T-helper 1 cell (primary cell): ENCODE measurements at regions not wholly inside any gene's neighbourhood (a gene's known extent, or its start where the extent isn't known, plus 50 kb on each side); places are given as distances from the start of the nearest gene placed in this dataset.
"Not testable (repeated sequence)": the region's sequence is repeated elsewhere in the genome, so short reads cannot be mapped to it uniquely, and the experiment has no call there.

Source experiments
- DNase-seq, 5 donors: peaks; one replicate each; pipeline ENCODE4 v3.0.0-alpha.2; 2012 to 2020

DNA sequence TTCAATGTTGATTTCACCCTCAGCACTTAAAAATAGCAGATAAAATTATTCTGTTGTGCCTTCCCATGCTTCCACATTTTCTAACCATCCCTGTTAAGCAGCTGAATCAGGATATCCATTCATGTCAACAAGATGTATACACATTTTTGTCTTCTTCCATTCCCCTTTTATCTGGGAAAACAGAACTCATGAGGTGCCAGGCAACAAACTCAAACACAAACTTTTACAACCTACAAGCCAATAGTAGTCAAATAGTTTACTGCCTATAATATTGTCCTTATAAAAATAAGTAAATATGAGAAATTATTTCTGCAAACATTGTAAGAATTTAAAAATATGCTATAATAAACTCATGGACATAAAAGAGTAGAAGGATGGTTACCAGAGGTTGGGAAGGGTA, 1569.8 kb downstream of the REEP3 start:
- no peak for DNase-seq

DNA sequence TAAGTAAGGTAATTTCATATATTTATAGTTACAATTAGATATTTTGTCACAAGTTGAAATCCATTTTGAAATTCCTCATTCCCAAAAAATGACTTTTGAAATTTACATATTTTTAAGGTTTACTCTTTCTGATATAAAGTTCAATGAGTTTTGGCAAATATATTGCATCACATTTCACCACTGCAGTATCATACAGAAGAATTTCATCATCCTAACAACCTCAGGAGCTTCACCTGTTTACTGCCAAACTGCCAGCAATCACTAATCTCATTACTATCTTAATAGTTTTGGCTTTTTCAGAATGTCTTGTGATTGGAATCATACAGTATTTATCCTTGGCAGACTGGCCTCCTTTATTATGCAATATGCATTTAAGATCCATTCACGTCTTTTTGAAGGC, 1578.9 kb downstream of the REEP3 start:
- DNase-seq: no peak

DNA sequence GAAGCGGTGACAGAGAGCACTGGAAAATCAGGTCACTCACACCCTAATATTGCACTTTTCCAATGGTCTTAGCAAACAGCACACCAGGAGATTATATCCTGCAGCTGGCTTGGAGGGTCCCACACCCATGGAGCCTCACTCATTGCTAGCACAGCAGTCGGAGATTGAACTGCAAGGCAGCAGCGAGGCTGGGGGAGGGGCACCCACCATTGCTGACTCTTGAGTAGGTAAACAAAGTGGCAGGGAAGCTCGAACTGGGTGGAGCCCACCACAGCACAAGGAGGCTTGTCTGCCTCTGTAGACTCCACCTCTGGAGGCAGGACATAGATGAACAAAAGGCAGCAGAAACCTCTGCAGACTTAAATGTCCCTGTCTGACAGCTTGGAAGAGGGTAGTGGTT, 1579.7 kb downstream of the REEP3 start:
- DNase-seq: not testable (repeated sequence)

DNA sequence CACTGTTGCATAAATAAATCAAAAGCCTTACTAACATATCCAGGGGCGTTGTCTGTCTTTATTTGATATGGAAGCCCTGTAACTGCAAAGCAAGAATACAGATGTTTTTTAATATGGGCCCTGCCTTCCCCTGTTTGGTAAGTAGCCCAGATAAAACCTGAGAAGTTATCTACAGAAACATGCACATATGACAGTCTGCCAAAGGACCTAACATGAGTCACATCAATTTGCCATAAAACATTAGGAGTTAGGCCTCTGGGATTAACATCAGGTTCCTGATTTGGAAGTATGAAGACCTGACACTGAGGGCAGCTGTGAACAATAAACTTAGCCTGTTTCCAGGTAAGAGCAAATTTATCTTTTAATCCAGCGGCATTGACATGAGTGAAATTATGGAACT, 1588.8 kb downstream of the REEP3 start:
- DNase-seq: no peak

DNA sequence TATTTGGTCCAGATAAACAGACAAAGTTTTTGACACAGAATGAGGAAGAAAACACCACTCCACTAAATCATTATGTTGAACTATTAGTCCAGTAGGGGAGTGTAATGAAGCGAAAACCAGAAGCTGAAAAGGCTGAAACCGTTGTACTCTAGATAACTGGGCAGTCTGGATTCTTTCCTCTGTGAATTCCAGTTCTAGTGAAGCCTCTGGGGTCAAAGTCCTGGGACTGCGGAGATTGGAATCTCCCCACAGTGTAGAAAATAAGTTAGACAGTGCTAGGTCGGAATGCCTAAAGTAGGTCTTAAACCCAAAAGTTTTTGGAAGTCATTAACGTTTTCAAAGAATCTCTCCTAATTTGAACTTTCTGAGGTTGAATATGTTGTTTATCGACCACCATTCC, 1589.9 kb downstream of the REEP3 start:
- not testable (repeated sequence) for DNase-seq

DNA sequence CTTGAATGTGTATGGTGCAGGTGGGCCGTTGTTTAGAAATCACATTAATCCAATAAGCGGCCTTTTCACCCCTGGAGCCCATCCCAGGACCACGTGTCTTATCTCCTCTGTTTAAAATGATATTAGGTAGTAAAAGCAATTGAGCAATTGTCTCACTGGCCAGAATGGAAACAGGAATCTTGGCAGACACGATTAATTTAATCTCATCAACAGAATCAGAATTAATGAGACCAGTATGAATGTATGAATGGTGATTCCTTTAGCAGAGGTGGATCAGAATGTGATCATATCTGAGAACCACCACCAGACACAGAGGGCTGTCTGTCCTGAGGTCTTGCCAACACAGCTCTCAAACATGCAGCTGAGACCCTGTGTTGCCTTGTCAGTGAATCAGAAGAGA, 1591.4 kb downstream of the REEP3 start:
- DNase-seq: no peak

DNA sequence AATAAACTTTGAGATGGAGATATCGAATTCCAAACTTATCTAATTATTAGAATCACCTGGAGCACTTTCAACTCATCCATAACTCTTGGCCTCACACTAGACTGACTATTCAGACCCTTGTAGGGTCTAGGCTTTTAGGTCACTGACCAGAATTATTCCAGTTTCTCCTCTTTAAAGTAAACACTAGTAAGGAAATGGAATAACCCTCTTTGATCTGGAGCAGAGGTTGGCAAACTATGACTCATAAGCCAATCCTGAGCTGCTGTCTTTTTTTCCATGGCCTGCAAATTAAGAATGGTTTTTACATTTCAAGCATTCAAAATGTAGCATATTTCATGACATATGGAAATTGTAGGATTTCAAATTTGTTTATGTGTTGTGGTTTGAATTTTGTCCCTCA, 1601.9 kb downstream of the REEP3 start:
- no peak for DNase-seq

DNA sequence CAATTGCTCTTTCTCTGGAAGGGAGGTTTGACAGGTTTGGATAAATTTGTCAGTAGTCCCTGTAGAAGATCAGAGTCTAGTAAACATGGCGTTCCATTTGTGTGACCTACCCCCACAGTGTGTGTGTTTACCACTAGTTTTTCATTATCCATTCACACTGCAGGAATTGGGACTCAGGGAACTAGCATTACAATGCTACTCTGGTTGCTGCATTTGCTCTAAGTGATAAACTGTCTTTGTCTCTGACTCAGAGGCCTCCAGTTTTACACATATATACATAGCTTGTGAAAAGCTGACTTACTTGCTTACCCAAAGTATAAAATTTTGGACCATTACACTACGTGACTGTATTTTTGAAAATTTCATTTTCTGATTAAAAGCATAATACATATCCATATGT, 1604.0 kb downstream of the REEP3 start:
- no peak for DNase-seq

DNA sequence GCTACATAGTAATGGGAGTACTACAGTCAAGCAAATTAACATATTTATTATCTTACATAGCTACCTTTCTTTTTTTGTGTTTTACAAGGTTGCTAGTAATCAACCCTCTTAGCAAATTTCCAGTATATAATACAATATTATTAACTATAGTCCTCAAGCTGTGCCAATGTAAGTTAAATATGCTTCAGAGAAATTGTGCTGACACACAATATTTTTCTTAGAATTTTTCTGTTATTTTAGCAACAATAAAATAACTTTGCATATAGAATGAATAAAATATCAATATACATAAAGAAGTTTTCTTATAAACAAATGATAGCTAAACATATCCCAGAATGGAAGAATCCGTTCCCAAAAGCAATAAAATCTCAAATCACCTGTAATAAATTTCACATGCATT, 1605.1 kb downstream of the REEP3 start:
- DNase-seq: no peak

DNA sequence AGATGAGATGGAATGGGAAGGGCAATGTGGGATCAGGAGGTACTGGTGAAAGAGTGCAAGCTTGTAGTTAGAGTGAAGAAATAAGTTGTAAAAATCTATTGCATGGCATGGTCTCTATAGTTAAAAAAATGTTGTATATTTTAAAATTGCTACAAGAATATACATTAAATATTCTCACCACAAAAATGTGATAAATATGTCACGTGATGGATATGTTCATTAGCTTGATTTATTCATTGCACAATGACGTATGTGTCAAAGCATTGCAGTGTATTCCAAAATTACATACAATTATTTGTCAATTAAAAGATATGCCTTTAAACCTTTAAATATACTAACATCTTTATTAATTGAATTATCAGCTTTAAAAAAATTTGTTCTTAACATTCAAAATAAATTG, 1607.1 kb downstream of the REEP3 start:
- no peak for DNase-seq

DNA sequence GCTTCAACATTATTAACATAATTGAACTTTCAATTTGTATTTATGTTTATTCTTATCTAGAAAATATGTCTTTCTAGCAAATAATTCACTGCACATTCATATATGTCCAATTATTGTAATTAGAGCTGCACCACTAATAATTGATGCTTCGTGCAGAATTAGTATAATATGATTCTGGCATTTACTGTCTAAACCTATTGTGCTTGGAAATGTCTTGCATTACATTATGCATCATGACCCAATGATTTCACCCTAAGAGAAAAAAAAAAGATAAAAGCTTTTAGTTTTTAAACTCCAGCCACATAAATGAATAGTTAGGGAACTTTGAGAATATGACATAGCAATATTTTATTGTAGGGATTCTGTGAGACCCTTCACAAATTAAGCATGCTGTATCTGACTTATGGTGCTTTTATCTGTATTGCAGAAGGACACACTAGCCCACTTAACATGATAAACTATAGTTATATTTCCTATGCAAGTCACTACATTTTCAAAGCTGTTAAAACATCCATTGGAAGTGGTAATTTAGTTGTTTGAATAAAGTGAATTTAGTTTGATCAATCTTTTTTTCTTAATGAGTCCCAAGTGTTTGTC, 1609.1 kb downstream of the REEP3 start:
- no peak for DNase-seq

DNA sequence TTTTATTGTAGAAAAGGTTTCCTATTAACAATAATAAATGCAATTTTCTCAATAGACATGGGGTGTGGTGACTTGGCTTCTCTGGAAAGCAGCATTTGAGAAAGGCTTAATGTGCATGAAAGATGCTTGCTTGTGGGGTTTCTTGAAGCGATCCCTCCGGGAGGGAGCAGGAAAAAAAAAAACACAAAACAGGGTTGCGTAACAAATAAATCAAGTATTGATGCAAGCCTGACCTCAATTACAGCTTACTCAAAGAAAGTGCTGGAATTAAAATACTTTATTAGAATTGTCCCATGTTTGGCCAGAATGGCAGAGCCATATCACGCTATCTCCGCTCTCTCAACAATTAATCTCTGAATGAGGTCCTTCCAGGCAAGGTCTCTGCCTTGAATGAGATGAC, 1612.5 kb downstream of the REEP3 start:
- no peak for DNase-seq

DNA sequence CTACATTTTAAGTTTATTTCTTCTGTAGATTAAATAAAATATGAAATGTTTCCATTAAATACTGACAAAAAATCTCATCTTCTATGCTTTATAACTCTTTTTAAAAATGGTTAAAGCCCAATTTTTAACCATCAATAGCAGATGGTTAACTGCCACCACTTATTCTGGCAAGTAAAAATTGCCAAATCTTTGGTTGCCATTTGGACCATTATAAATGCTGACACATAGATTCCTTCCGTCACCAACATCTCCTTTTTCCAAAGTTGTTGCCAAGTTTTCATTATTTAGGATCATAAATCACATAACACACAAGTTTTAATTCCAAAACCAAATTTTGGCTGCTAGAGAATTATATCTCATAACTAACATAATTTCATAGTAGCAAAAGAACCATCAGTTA, 1614.3 kb downstream of the REEP3 start:
- DNase-seq: no peak

DNA sequence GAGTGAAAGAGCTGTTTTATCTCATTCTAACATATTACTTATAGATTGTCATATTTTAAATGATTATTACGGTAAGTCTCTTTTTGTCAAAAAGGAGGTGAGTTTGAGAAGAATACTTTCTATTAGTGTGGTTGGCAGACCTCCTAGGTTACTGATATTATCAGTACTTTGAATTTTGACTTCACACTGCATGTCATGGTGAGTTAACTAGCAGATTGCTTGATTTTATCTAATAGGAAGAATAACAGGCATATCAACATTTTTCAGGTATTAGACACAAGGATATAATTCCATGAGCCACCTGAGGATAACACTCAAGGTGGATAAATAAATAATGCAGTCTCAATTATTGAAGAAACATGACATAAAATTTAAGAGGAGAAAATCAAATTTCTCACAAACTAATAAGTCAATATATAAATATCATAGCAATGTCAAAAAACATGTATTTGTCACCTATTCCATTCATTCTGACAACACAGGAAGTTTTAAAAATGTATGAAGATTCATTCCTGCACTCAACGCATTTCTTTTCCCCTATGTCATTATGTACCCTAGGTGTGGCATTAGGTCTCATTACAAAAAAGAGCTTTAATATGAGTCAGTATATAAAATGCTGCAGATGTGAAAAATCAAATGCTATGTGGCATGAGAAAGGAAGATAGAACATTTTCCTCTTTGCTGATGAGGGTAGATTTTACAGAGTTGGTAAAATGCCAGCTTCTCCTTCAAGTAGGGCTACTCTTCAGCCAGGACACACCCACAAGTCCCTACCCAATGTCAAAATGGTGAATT, 1621.6 kb downstream of the REEP3 start:
- DNase-seq: no peak

DNA sequence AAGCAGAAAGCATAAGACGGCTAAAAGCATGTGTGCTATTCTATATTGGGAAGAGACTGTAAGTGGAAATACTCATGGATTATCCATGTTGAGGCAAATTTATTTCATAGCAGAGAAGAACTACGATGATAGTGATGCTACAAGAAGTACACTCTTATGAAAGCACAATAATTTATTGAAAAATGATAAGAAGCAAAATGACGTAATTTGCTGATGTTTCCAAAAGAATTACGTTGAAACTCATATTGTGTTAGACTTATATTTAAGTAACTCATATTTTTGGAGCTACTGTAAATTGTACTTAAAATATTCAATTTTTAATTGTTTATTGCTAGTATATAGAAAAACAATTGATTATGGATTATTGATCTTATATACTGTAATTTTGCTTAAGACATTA, 1622.5 kb downstream of the REEP3 start:
- DNase-seq: no peak

DNA sequence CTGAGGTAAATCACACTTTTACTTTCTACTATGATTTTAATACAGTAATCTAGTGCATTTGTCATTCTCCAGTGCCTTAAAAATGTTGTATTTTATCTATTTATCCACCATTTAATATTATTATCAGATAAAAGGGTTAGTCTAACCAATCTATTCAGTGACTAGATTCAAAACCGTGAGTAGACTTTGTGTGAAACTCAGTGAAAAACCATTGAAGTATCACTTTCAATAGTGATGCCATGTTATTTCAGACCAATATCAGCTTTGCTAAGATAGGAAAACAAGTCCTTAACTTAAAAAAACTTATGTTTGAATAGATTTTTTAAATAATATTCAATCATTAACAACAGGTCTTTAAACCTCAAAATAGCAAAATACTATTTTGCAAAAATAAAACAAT, 1628.7 kb downstream of the REEP3 start:
- DNase-seq: no peak

DNA sequence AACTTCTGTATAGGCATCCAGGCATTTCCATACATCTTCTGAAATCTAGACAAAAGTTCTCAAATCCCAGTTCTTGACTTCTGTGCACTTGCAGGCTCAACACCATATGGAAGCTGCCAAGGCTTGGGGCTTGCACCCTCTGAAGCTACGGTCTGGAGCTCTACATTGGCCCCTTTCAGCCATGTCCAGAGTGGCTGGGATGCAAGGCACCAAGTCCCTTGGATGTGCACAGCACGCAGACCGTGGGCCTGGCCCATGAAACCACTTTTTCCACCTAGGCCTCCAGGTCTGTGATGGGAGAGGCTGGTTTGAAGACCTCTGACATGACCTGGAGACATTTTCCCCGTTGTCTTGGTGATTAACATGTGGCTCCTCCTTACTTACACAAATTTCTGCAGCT, 1645.1 kb downstream of the REEP3 start:
- DNase-seq: no peak

DNA sequence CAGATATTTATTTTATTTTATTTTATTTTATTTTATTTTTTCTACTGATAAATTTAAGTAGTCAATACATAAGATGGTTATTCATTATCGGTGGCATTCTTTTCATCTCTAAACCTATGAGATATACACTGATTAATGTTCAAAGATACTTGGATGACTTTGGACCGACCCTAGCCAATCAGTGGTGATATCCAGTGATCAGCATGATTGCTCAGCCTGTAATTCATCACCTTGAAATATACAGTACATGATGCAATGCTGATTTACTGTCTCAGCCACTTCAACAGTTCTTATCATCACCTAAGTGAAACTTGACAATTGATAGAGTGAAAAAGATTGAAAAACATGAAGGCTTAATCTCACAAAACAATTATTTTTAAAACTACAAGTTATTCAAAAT, 1651.0 kb downstream of the REEP3 start:
- no peak for DNase-seq

DNA sequence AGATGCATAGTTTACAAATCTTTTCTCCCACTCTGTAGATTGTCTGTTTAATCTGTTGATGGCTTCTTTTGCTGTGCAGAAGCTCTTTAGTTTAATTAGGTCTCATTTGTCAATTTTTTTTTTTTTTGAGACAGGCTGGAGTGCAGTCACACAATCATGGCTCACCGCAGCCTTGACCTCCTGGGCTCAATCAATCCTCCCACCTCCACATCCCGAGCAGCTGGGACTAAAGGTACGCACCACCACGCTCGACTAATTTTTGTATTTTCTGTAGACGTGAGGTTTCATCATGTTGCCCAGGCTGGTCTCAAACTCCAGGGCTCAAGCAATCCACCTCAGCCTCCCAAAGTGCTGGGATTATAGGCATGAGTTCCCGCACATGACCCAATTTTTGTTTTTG, 1655.8 kb downstream of the REEP3 start:
- DNase-seq: no peak

DNA sequence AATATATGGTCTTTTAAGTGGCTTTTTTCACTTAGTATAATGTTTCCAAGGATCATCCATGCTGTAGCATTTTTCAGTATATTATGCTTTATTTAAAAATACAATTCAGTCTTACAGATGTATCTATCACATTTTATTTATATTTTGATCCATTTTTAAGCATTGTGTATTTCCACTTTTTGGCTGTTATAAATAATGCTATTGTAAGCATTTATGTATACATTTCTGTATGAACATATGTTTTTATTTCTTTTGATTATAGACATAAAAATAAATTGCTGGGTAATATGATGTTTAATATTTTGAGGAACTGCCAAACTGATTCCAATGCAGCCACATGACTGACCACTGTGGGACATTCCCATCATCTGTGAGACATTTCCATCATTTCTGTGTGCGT, 1662.0 kb downstream of the REEP3 start:
- no peak for DNase-seq

DNA sequence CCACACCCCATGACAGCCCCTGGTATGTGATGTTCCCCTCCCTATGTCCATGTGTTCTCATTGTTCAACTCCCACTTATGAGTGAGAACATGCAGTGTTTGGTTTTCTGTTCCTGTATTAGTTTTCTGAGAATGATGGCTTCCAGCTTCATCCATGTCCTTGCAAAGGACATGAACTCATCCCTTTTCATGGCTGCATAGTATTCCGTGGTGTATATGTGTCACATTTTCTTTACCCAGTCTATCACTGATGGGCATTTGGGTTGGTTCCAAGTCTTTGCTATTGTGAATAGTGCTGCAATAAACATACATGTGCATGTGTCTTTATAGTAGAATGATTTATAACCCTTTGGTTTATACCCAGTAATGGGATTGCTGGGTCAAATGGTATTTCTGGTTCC, 1665.5 kb downstream of the REEP3 start:
- DNase-seq: not testable (repeated sequence)

DNA sequence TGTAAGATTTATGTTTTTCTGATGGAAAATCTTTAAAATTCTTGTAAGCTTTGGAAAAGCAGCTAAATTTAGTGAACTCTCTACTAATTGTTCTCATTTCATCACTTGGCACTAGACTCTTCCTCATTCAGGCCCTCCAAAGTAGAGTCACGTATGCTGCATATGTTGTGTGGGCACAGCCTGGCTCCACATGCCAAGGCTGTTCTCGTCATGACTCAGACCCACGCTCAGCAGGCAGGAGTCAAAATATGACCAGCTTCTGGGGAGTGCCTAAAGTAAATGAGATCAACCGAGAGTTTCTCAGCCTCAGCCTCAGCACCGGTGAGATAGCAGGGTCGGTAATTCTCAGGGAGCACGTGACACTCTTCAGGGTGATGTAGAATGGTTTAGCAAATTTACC, 1672.9 kb downstream of the REEP3 start:
- DNase-seq: no peak

DNA sequence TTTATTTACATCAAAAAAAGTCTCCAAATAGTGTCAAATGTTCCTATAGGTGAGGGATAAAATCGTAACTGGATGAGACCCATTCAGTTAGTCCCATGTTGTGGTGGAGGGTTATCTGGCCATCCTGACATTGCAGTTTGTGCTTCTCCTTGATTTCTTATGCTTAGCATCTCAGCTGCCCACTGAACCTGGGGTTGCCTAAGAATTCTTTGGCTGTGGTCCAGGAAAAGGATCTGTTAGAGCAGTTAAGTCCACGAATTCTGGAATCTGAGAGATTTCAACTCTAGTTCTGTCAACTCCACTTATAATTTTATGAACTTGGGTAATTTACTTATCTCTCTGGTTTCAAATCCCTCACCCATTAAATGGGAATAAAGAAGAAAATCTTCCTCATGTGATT, 1673.4 kb downstream of the REEP3 start:
- no peak for DNase-seq

DNA sequence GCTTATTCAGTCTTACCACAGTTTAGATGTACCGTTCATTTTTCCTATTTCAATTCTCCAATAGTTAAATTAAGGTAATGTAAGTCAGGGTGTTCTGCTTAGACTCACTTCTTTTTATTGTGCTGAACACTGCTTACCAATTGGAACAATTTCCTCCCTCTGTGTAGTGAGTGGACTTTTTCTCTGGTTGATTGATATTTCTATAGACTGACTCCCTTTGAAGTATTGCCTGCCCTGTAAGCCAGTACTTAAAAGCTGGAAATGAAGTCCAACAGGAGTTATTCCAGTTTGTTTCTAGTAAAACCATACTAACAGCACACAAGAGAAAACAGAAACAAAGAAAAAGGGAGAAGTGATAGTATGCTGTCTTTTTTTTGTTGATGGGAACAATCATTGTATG, 1674.9 kb downstream of the REEP3 start:
- no peak for DNase-seq

DNA sequence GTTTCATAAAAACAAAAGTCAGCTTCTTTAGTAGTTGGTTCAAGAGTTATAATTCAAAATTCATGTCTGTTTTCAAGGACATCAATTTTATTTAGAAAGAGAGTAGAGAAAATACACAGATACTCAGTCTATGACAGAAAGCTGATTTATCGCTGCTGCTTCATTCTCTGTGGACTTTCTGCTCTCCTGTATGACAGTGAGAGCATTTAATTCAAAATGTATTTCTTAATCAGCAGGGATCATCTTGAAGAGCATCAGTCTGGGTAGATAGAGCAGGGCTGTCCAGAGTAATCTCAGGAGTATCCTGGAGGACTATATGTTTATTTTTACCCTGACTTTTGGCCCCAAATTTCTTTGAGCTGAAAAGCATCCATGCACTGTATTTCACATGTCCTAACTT, 1676.7 kb downstream of the REEP3 start:
- DNase-seq: no peak
